CD4-positive, alpha-beta T cell (primary cell): ENCODE measurements at regions not wholly inside any gene's neighbourhood (a gene's known extent, or its start where the extent isn't known, plus 50 kb on each side); places are given as distances from the start of the nearest gene placed in this dataset.

Source experiments
- ATAC-seq: fragments of 200-7000 bp; cut with Tn5 transposase; one replicate; pipeline ENCODE4 v1.10.0; 2022; ENCODE audit warnings: mild to moderate bottlenecking; ENCODE audit not compliant: poor library complexity
- CTCF ChIA-PET: fragments of 350-600 bp; sonication (Branson Sonifier 250); formaldehyde crosslinking; loops from one replicate; lab custom pipeline; 2021; ENCODE audit warnings: antibody characterized with exemption, inconsistent platforms; lab: Charles Lee
- POLR2A ChIA-PET: fragments of 350-600 bp; sonication (Branson Sonifier 250); formaldehyde crosslinking; loops from one replicate; lab custom pipeline; 2021; ENCODE audit warnings: antibody characterized with exemption, inconsistent platforms; lab: Charles Lee
- DNase-seq, 14 experiments: peaks; one replicate each; pipeline ENCODE4 v3.0.0-alpha.2; 2013 to 2020; ENCODE audit warnings: mixed read lengths in 2 of 14
- H3K27ac ChIP-seq, 2 donors: one replicate each; pipeline versions ENCODE4 v1.5.1 to v1.7.0; 2013; ENCODE audit warnings: low read length in 2 of 2, low read depth in 1 of 2, mild to moderate bottlenecking in 1 of 2
- H3K27me3 ChIP-seq, 2 experiments: 1 replicate in 1 of 2; 2 replicates in 1 of 2; pipeline versions ENCODE4 v1.6.1 to v1.7.0; 2013; ENCODE audit warnings: low read length in 2 of 2, control low read depth in 1 of 2, mild to moderate bottlenecking in 1 of 2, moderate library complexity in 1 of 2; ENCODE audit not compliant: insufficient read depth in 2 of 2, control insufficient read depth in 1 of 2
- H3K36me3 ChIP-seq: one replicate; pipeline ENCODE4 v1.6.1; 2013; ENCODE audit warnings: low read length, control low read depth; ENCODE audit not compliant: insufficient read depth
- H3K4me1 ChIP-seq: one replicate; pipeline ENCODE4 v1.6.1; 2013; ENCODE audit warnings: low read length, control low read depth; ENCODE audit not compliant: insufficient read depth
- H3K4me3 ChIP-seq: one replicate; pipeline ENCODE4 v1.5.1; 2013; ENCODE audit warnings: mild to moderate bottlenecking, low read length, moderate library complexity
- H3K9me3 ChIP-seq, 2 experiments: 1 replicate in 1 of 2; 2 replicates in 1 of 2; pipeline versions ENCODE4 v1.6.1 to v1.7.0; 2013; ENCODE audit warnings: low read length in 2 of 2, mild to moderate bottlenecking in 2 of 2, control low read depth in 1 of 2, moderate library complexity in 1 of 2; ENCODE audit not compliant: control insufficient read depth in 1 of 2, insufficient read depth in 1 of 2
- H3K27ac Mint-ChIP-seq: one replicate; pipeline ENCODE4 v1.8.0; 2020; ENCODE audit warnings: mixed read lengths
- H3K27me3 Mint-ChIP-seq: one replicate; pipeline ENCODE4 v1.8.0; 2021; ENCODE audit warnings: mixed read lengths
- H3K36me3 Mint-ChIP-seq: one replicate; pipeline ENCODE4 v1.8.0; 2021; ENCODE audit warnings: low read depth, mixed read lengths
- H3K4me1 Mint-ChIP-seq: one replicate; pipeline ENCODE4 v1.8.0; 2021; ENCODE audit warnings: low read depth, mixed read lengths
- H3K4me3 Mint-ChIP-seq: one replicate; pipeline ENCODE4 v1.8.0; 2020; ENCODE audit warnings: mild to moderate bottlenecking, mixed read lengths
- H3K9me3 Mint-ChIP-seq: one replicate; pipeline ENCODE4 v1.8.0; 2020; ENCODE audit warnings: mixed read lengths
- CTCF ChIP-seq: fragments of 200-600 bp; IDR thresholded peaks from one replicate; pipeline ENCODE4 v1.8.0; 2022; ENCODE audit warnings: antibody characterized with exemption, mild to moderate bottlenecking
- intact Hi-C, 2 experiments: fragments of 100-400 bp; cut with DNase I in 1 of 2; cut with micrococcal nuclease in 1 of 2; formaldehyde crosslinking; loops; one replicate each; pipeline versions ENCODE4 v1.15.1 to v1.9.0; 2023 to 2025; cut with DNase I, micrococcal nuclease

- intact Hi-C loops = no loop called here
- POLR2A ChIA-PET = no interaction called here
These were observed 249.8 kb downstream of the HDGFL1 start for GRCh38 chr6:22819209-22819608.

DNA sequence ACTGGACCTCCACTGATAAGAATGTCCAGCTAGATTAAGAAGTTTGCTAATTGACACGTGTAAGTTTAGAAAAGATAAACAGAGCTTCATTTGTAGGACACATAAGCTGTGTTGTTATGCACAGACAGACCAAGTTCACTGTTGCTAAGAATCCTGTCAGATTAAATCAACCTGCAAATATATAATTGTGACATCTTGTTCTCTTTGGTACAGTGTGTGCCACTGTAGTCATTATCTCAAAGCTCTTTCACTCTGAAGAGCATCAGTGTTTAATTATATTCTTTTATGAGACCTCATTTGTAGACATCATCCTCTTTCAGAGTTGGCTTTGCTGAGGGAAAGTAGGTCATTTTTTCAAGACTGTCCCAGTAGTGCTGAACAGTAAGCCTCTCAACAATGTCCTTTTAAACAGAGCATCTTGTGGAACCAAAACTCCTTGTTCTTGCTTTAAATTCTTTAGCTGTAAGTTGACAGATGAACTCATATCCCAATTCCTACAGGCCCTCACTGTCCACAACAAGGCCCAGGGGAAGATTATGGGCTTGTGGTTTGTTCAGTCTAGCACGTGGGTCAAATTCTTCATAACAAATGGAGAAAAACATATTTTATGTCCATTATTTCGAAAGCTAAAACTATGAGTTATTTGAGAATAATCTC lies 252.4 kb downstream of the HDGFL1 start:
- Histone ChIP-seq H3K36me3 (no peaks in the 10 kb centered on the region), H3K27me3 (no peaks in the 10 kb centered on the region), H3K4me1 (no peaks in the 10 kb centered on the region), H3K27ac (no peak overlapping the region), H3K9me3 (peaks cover 6 to 21% of the 10 kb centered on the region in 2 experiments), H3K4me3 (no peak overlapping the region)
- H3K9me3 Mint-ChIP-seq = no peaks in the 10 kb centered on the region
- DNase-seq (no peak), ATAC-seq (no peak)
- ChIA-PET CTCF (no interaction called here), POLR2A (no interaction called here)
- H3K27me3 Mint-ChIP-seq = no peaks in the 10 kb centered on the region
- H3K27ac Mint-ChIP-seq = no peak overlapping the region
- H3K4me3 Mint-ChIP-seq = no peak overlapping the region
- TF ChIP-seq CTCF = no peak
- no peaks in the 10 kb centered on the region for H3K4me1 Mint-ChIP-seq
- H3K36me3 Mint-ChIP-seq = no peaks in the 10 kb centered on the region
- intact Hi-C loops = no loop called here

More at GRCh38 chr6:22819209-22819608, 249.8 kb downstream of the HDGFL1 start:
- no peak overlapping the region for H3K4me3 ChIP-seq
- ATAC-seq (no peak), DNase-seq (no peak)
- H3K36me3 ChIP-seq = no peaks in the 10 kb centered on the region
- CTCF ChIA-PET = no interaction called here
- H3K4me1 ChIP-seq = no peaks in the 10 kb centered on the region
- H3K27me3 ChIP-seq = no peaks in the 10 kb centered on the region
- Mint-ChIP-seq H3K4me1 (no peaks in the 10 kb centered on the region), H3K9me3 (no peaks in the 10 kb centered on the region), H3K4me3 (no peak overlapping the region), H3K36me3 (no peaks in the 10 kb centered on the region), H3K27ac (no peak overlapping the region), H3K27me3 (no peaks in the 10 kb centered on the region)
- H3K9me3 ChIP-seq = peaks cover 6 to 25% of the 10 kb centered on the region in 2 experiments
- TF ChIP-seq CTCF = no peak
- H3K27ac ChIP-seq = no peak overlapping the region

- no peak for ATAC-seq
- ChIA-PET POLR2A (no interaction called here), CTCF (no interaction called here)
- no peak for DNase-seq
- Mint-ChIP-seq H3K27ac (no peak overlapping the region), H3K36me3 (no peaks in the 10 kb centered on the region), H3K4me3 (no peak overlapping the region), H3K27me3 (no peaks in the 10 kb centered on the region), H3K4me1 (no peaks in the 10 kb centered on the region), H3K9me3 (no peaks in the 10 kb centered on the region)
- Histone ChIP-seq H3K4me3 (no peak overlapping the region), H3K27ac (no peak overlapping the region), H3K27me3 (no peaks in the 10 kb centered on the region), H3K9me3 (peaks cover 0 to 9% of the 10 kb centered on the region in 2 experiments), H3K36me3 (no peaks in the 10 kb centered on the region), H3K4me1 (no peaks in the 10 kb centered on the region)
- intact Hi-C loops = no loop called here
- TF ChIP-seq CTCF = no peak
These were observed 255.8 kb downstream of the HDGFL1 start for GRCh38 chr6:22825210-22825609.
